ENCODE measurements at regions not wholly inside any gene's neighbourhood (a gene's known extent, or its start where the extent isn't known, plus 50 kb on each side); places are given as distances from the start of the nearest gene placed in this dataset.
A peak's percentile ranks its signal among the peaks of the same experiment; 100 is the strongest.
"Not testable (repeated sequence)": the region's sequence is repeated elsewhere in the genome, so short reads cannot be mapped to it uniquely, and the experiment has no call there.

DNA sequence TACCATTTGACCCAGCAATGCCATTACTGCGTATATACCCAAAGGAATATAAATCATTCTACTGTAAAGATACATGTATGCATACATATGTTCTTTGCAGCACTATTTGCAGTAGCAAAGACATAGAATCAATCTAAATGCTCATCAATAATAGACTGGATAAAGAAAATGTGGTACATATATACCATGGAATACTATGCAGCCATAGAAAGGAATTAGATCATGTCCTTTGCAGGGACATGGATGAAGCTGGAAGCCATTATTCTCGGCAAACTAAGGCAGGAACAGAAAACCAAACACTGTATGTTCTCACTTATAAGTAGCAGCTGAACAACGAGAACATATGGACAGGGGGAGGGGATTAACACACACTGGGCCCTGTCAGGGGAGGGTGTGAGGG is 54.8 kb upstream of the ZNF30 start:
- H3K27ac ChIP-seq; H3K9me3 ChIP-seq; H3K36me3 ChIP-seq; H3K4me1 ChIP-seq; H3K4me3 ChIP-seq; intact Hi-C loops (cut with DNase I); H3K27me3 ChIP-seq; DNase-seq (ENCODE audit: low spot score in 2 of 2): not testable (repeated sequence)

DNA sequence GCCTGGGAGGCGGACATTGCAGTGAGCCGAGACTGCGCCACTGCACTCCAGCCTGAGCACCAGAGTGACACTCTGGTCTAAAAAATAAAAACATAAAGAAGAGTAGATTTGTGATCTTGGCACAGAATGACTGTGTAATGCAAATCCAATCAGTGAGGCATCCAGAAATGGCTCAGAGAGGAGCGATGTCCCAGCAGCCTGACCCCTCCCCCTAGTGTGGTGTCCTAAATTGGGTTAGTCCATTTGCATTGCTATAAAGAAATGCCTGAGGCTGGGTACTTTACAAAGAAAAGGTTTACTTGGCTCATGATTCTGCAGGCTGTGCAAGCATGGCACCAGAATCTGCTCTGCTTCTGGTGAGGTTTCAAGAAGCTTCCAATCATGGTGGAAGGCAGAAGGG is 59.1 kb upstream of the ZNF30 start:
- TF ChIP-seq, protein P1, sequence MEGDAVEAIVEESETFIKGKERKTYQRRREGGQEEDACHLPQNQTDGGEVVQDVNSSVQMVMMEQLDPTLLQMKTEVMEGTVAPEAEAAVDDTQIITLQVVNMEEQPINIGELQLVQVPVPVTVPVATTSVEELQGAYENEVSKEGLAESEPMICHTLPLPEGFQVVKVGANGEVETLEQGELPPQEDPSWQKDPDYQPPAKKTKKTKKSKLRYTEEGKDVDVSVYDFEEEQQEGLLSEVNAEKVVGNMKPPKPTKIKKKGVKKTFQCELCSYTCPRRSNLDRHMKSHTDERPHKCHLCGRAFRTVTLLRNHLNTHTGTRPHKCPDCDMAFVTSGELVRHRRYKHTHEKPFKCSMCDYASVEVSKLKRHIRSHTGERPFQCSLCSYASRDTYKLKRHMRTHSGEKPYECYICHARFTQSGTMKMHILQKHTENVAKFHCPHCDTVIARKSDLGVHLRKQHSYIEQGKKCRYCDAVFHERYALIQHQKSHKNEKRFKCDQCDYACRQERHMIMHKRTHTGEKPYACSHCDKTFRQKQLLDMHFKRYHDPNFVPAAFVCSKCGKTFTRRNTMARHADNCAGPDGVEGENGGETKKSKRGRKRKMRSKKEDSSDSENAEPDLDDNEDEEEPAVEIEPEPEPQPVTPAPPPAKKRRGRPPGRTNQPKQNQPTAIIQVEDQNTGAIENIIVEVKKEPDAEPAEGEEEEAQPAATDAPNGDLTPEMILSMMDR (IDR thresholded peaks at IDR 0.05) = no peak
- intact Hi-C loops (cut with DNase I) = no loop called here
- H3K27ac ChIP-seq = no peak overlapping the region

DNA sequence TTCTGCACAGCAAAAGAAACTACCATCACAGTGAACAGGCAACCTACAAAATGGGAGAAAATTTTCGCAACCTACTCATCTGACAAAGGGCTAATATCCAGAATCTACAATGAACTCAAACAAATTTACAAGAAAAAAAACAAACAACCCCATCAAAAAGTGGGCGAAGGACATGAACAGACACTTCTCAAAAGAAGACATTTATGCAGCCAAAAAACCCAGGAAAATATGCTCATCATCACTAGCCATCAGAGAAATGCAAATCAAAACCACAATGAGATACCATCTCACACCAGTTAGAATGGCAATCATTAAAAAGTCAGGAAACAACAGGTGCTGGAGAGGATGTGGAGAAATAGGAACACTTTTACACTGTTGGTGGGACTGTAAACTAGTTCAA is 61.5 kb upstream of the ZNF30 start:
- H3K36me3 ChIP-seq; intact Hi-C loops (cut with DNase I): not testable (repeated sequence)

More for the DNA sequence above, 59.1 kb upstream of the ZNF30 start:
- no peaks in the 10 kb centered on the region for H3K4me1 ChIP-seq
- no peaks in the 10 kb centered on the region for H3K27me3 ChIP-seq
- DNase-seq (ENCODE audit: low spot score in 2 of 2) = no peak
- H3K36me3 ChIP-seq = no peaks in the 10 kb centered on the region
- H3K4me3 ChIP-seq = no peak overlapping the region
- H3K9me3 ChIP-seq = no peaks in the 10 kb centered on the region

DNA sequence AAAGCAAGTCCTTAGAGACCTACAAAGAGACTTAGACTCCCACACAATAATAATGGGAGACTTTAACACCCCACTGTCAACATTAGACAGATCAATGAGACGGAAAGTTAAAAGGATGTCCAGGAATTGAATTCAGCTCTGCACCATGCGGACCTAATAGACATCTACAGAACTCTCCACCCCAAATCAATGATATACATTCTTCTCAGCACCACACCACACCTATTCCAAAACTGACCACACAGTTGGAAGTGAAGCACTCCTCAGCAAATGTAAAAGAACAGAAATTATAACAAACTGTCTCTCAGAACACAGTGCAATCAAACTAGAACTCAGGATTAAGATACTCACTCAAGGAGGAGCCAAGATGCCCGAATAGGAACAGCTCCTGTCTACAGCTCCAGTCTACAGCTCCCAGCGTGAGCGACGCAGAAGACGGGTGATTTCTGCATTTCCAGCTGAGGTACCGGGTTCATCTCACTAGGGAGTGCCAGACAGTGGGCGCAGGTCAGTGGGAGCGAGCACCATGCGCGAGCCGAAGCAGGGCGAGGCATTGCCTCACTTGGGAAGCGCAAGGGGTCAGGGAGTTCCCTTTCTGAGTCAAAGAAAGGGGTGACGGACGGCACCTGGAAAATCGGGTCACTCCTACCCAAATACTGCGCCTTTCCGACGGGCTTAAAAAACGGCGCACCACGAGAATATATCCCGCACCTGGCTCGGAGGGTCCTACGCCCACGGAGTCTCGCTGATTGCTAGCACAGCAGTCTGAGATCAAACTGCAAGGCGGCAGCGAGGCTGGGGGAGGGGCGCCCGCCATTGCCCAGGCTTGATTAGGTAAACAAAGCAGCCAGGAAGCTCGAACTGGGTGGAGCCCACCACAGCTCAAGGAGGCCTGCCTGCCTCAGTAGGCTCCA is 66.6 kb upstream of the ZNF30 start:
- H3K27me3 ChIP-seq; H3K9me3 ChIP-seq; intact Hi-C loops (cut with DNase I); H3K27ac ChIP-seq; DNase-seq (ENCODE audit: low spot score in 2 of 2); H3K36me3 ChIP-seq; H3K4me1 ChIP-seq: not testable (repeated sequence)
- H3K4me3 ChIP-seq = peak overlapping the region in 1 of 2 donors; percentile 15

More for the DNA sequence above, 61.5 kb upstream of the ZNF30 start:
- H3K4me1 ChIP-seq; DNase-seq (ENCODE audit: low spot score in 2 of 2); H3K27me3 ChIP-seq; H3K9me3 ChIP-seq; H3K27ac ChIP-seq; H3K4me3 ChIP-seq: not testable (repeated sequence)

DNA sequence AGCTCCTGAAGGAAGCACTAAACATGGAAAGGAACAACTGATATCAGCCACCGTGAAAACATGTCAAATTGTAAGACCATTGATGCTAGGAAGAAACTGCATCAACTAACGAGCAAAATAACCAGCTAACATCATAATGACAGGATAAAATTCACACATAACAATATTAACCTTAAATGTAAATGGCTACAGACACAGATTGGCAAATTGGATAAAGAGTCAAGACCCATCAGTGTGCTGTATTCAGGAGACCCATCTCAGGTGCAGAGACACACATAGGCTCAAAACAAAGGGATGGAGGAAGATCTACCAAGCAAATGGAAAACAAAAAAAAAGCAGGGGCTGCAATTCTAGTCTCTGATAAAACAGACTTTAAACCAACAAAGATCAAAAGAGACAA is 67.4 kb upstream of the ZNF30 start:
- H3K4me1 ChIP-seq; H3K27me3 ChIP-seq; H3K36me3 ChIP-seq; DNase-seq (ENCODE audit: low spot score in 2 of 2); H3K4me3 ChIP-seq; H3K9me3 ChIP-seq; H3K27ac ChIP-seq; intact Hi-C loops (cut with DNase I): not testable (repeated sequence)

DNA sequence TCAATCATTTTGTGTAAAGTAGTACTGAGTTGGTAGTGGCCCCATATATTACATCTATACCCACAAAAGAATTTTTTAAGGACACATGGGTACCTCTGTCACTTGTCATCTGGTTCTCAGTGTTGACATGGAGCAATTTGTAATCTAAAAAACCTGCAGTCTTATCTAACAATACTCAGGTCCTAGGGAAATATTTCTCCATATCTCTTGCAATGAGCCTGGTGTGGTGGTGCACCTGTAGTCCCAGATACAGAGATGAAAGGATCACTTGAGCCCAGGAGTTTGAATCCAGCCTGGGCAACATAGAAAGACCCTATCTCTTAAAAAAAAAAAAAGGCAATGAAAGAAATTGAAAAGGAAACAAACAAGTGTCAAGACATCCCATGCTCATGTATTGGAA is 70.7 kb upstream of the ZNF30 start:
- Histone ChIP-seq H3K4me3 (no peak overlapping the region), H3K9me3 (no peaks in the 10 kb centered on the region), H3K27me3 (no peaks in the 10 kb centered on the region), H3K27ac (no peak overlapping the region), H3K4me1 (no peaks in the 10 kb centered on the region), H3K36me3 (no peaks in the 10 kb centered on the region)
- TF ChIP-seq, protein P1 (IDR thresholded peaks at IDR 0.05) = no peak
- intact Hi-C loops (cut with DNase I) = no loop called here
- no peak for DNase-seq (ENCODE audit: low spot score in 2 of 2)

DNA sequence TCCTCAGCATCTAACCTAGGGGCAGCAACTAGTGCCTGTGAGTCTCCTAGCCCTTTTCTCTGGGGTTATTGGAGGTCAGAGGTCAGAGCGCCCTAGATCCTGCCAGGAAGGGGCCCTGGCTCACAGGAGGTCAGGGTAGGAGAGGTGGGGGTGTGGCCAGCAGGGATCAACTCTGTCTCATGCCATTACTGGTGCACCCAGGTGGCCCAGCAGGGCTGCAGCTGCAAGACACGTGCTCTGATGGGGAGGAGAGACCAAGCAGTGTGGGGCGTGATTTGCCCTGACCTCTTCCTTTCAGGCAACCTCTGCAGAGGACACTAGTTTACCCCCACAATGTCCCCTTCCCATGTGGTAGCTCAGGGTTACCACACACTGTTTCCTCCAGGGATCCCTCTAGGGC is 73.3 kb upstream of the ZNF30 start:
- Histone ChIP-seq H3K27ac (no peak overlapping the region), H3K4me1 (no peaks in the 10 kb centered on the region), H3K9me3 (no peaks in the 10 kb centered on the region), H3K36me3 (no peaks in the 10 kb centered on the region), H3K27me3 (no peaks in the 10 kb centered on the region), H3K4me3 (no peak overlapping the region)
- intact Hi-C loops (cut with DNase I) = no loop called here
- TF ChIP-seq, protein P1 (IDR thresholded peaks at IDR 0.05) = no peak
- no peak for DNase-seq (ENCODE audit: low spot score in 2 of 2)

All from ascending aorta (tissue), 2 donors.